GM23338 (cell line): ENCODE measurements at regions not wholly inside any gene's neighbourhood (a gene's known extent, or its start where the extent isn't known, plus 50 kb on each side); places are given as distances from the start of the nearest gene placed in this dataset.

Source experiments
- ATAC-seq: fragments of 200-7000 bp; cut with Tn5 transposase; 3 replicates; pipeline ENCODE4 v1.9.1; 2020
- DNase-seq: peaks from one replicate; pipeline ENCODE4 v3.0.0-alpha.2; 2015; ENCODE audit warnings: low spot score
- H2AFZ ChIP-seq: fragments of 200-600 bp; sonication (generic); 2 replicates; pipeline ENCODE4 v1.8.0; 2016; ENCODE audit warnings: antibody characterized with exemption, mild to moderate bottlenecking, moderate library complexity
- H3F3A ChIP-seq: fragments of 200-600 bp; sonication (generic); replicated peaks from 2 replicates; pipeline ENCODE4 v1.8.0; 2017; ENCODE audit warnings: antibody characterized with exemption, mixed run types, low read depth
- H3K27ac ChIP-seq: fragments of 200-600 bp; sonication (generic); 2 replicates; pipeline ENCODE4 v1.6.1; 2016; ENCODE audit warnings: low read depth
- H3K27me3 ChIP-seq: fragments of 200-600 bp; sonication (generic); 2 replicates; pipeline ENCODE4 v1.8.0; 2016; ENCODE audit warnings: mild to moderate bottlenecking, mixed run types, moderate library complexity; ENCODE audit not compliant: insufficient read depth
- H3K36me3 ChIP-seq: fragments of 200-600 bp; sonication (generic); 2 replicates; pipeline ENCODE4 v1.8.0; 2016; ENCODE audit warnings: mild to moderate bottlenecking; ENCODE audit not compliant: insufficient read depth
- H3K4me1 ChIP-seq: fragments of 200-600 bp; sonication (generic); 2 replicates; pipeline ENCODE4 v1.8.0; 2016; ENCODE audit warnings: mild to moderate bottlenecking, moderate library complexity; ENCODE audit not compliant: insufficient read depth
- H3K4me2 ChIP-seq: fragments of 200-600 bp; sonication (generic); 2 replicates; pipeline ENCODE4 v1.7.1; 2017; ENCODE audit warnings: mixed run types
- H3K4me3 ChIP-seq: fragments of 200-600 bp; sonication (generic); 2 replicates; pipeline ENCODE4 v1.6.1; 2016; ENCODE audit warnings: mixed run types
- H3K79me2 ChIP-seq: fragments of 200-600 bp; sonication (generic); replicated peaks from 2 replicates; pipeline ENCODE4 v1.8.0; 2017; ENCODE audit warnings: mild to moderate bottlenecking; ENCODE audit not compliant: insufficient read depth
- H3K9me2 ChIP-seq: fragments of 200-600 bp; sonication (generic); 2 replicates; pipeline ENCODE4 v1.8.0; 2017; ENCODE audit not compliant: insufficient read depth
- H4K20me1 ChIP-seq: fragments of 200-600 bp; sonication (generic); replicated peaks from 2 replicates; pipeline ENCODE4 v1.8.0; 2017; ENCODE audit warnings: mild to moderate bottlenecking; ENCODE audit not compliant: insufficient read depth
- H3K27ac Mint-ChIP-seq: 2 replicates; pipeline ENCODE4 v1.8.0; 2020; ENCODE audit warnings: inconsistent platforms, mild to moderate bottlenecking, moderate library complexity, mixed read lengths
- H3K27me3 Mint-ChIP-seq: 3 replicates; pipeline ENCODE4 v1.8.0; 2022; ENCODE audit warnings: low read depth, mild to moderate bottlenecking, moderate library complexity, mixed read lengths, inconsistent platforms; ENCODE audit not compliant: insufficient read depth, poor library complexity
- H3K36me3 Mint-ChIP-seq: 3 replicates; pipeline ENCODE4 v1.8.0; 2021; ENCODE audit warnings: low read depth, mild to moderate bottlenecking, inconsistent platforms, moderate library complexity, mixed read lengths
- H3K4me1 Mint-ChIP-seq: 3 replicates; pipeline ENCODE4 v1.8.0; 2020; ENCODE audit warnings: mild to moderate bottlenecking, inconsistent platforms, mixed read lengths
- H3K4me3 Mint-ChIP-seq: 3 replicates; pipeline ENCODE4 v1.8.0; 2021; ENCODE audit warnings: moderate library complexity, mild to moderate bottlenecking, inconsistent platforms, mixed read lengths
- H3K9me3 Mint-ChIP-seq: 3 replicates; pipeline ENCODE4 v1.8.0; 2020; ENCODE audit warnings: moderate library complexity, mild to moderate bottlenecking, inconsistent platforms, mixed read lengths
- EZH2 ChIP-seq: fragments of 200-600 bp; sonication (generic); IDR thresholded peaks from one replicate; pipeline ENCODE4 v1.8.0; 2017; ENCODE audit warnings: antibody characterized with exemption, mild to moderate bottlenecking, low read depth; ENCODE audit not compliant: unreplicated experiment
- EZH2phosphoT487 ChIP-seq: fragments of 200-600 bp; sonication (generic); IDR thresholded peaks from one replicate; pipeline ENCODE4 v1.8.1; 2018; ENCODE audit warnings: antibody characterized with exemption; ENCODE audit not compliant: unreplicated experiment
- JUNB ChIP-seq: IDR thresholded peaks from one replicate; pipeline ENCODE4 v1.6.1; 2016; ENCODE audit warnings: antibody characterized with exemption; ENCODE audit not compliant: unreplicated experiment
- NANOG ChIP-seq: IDR thresholded peaks from 2 replicates; pipeline ENCODE4 v1.6.1; 2016; ENCODE audit warnings: antibody characterized with exemption, borderline replicate concordance
- STAT1 ChIP-seq: IDR thresholded peaks from one replicate; pipeline ENCODE4 v1.6.1; 2016; ENCODE audit warnings: antibody characterized with exemption; ENCODE audit not compliant: unreplicated experiment
- ZNF114 ChIP-seq: fragments of 250-450 bp; sonication (Bioruptor Pico); IDR thresholded peaks from 2 replicates; pipeline ENCODE4 v1.5.0; 2020; ENCODE audit warnings: mild to moderate bottlenecking, moderate library complexity
- ZNF331 ChIP-seq: fragments of 250-450 bp; sonication (Bioruptor Pico); IDR thresholded peaks from 2 replicates; pipeline ENCODE4 v1.5.0; 2020; ENCODE audit warnings: low read depth, mild to moderate bottlenecking, moderate library complexity
- TF ChIP-seq, protein P1 (sequence below): fragments of 250-450 bp; sonication (Bioruptor Pico); IDR thresholded peaks from 2 replicates; pipeline ENCODE4 v1.5.0; 2020; ENCODE audit warnings: mild to moderate bottlenecking, moderate library complexity
- TF ChIP-seq, protein P2 (sequence below), 2 experiments: fragments of 200-600 bp in 1 of 2; sonication (generic) in 1 of 2; conservative IDR thresholded peaks; 2 replicates each; pipeline versions ENCODE4 v1.5.1 to v1.6.1; 2016 to 2017; ENCODE audit warnings: antibody characterized with exemption in 2 of 2, low read depth in 2 of 2, mild to moderate bottlenecking in 2 of 2, moderate library complexity in 1 of 2

DNA sequence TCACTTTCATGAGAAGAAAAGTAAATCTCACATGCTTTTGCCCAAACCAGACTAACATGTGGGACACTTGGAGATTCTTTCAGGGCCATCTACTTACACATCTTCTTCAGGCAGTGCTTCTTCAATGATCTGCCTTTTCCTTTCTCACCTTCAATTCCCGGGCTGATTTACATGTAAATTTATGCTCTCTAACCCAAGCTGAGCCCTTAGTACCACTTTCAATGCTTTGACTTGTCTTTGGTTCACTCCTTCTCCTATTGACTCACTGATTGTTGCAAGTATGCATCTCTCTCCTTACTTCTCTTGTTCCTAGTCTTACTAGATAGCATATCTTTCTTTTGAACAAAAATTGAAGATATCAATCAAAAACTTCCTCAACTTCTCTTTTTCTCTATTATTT, 154.2 kb upstream of the DEPDC1 start:
- Mint-ChIP-seq H3K4me3 (no peak overlapping the region), H3K9me3 (no peaks in the 10 kb centered on the region), H3K27ac (no peak overlapping the region), H3K4me1 (peaks cover 6% of the 10 kb centered on the region), H3K36me3 (no peaks in the 10 kb centered on the region), H3K27me3 (no peaks in the 10 kb centered on the region)
- DNase-seq (peak; percentile 12), ATAC-seq (peak; percentile 55)
- Histone ChIP-seq H3K4me3 (no peak overlapping the region), H3F3A (no peaks in the 10 kb centered on the region), H3K79me2 (no peaks in the 10 kb centered on the region), H3K27ac (no peak overlapping the region), H3K9me2 (no peaks in the 10 kb centered on the region), H2AFZ (no peak overlapping the region), H4K20me1 (no peaks in the 10 kb centered on the region), H3K4me2 (no peak overlapping the region), H3K4me1 (peaks cover 12% of the 10 kb centered on the region), H3K27me3 (no peaks in the 10 kb centered on the region), H3K36me3 (no peaks in the 10 kb centered on the region)
- TF ChIP-seq, protein P1, sequence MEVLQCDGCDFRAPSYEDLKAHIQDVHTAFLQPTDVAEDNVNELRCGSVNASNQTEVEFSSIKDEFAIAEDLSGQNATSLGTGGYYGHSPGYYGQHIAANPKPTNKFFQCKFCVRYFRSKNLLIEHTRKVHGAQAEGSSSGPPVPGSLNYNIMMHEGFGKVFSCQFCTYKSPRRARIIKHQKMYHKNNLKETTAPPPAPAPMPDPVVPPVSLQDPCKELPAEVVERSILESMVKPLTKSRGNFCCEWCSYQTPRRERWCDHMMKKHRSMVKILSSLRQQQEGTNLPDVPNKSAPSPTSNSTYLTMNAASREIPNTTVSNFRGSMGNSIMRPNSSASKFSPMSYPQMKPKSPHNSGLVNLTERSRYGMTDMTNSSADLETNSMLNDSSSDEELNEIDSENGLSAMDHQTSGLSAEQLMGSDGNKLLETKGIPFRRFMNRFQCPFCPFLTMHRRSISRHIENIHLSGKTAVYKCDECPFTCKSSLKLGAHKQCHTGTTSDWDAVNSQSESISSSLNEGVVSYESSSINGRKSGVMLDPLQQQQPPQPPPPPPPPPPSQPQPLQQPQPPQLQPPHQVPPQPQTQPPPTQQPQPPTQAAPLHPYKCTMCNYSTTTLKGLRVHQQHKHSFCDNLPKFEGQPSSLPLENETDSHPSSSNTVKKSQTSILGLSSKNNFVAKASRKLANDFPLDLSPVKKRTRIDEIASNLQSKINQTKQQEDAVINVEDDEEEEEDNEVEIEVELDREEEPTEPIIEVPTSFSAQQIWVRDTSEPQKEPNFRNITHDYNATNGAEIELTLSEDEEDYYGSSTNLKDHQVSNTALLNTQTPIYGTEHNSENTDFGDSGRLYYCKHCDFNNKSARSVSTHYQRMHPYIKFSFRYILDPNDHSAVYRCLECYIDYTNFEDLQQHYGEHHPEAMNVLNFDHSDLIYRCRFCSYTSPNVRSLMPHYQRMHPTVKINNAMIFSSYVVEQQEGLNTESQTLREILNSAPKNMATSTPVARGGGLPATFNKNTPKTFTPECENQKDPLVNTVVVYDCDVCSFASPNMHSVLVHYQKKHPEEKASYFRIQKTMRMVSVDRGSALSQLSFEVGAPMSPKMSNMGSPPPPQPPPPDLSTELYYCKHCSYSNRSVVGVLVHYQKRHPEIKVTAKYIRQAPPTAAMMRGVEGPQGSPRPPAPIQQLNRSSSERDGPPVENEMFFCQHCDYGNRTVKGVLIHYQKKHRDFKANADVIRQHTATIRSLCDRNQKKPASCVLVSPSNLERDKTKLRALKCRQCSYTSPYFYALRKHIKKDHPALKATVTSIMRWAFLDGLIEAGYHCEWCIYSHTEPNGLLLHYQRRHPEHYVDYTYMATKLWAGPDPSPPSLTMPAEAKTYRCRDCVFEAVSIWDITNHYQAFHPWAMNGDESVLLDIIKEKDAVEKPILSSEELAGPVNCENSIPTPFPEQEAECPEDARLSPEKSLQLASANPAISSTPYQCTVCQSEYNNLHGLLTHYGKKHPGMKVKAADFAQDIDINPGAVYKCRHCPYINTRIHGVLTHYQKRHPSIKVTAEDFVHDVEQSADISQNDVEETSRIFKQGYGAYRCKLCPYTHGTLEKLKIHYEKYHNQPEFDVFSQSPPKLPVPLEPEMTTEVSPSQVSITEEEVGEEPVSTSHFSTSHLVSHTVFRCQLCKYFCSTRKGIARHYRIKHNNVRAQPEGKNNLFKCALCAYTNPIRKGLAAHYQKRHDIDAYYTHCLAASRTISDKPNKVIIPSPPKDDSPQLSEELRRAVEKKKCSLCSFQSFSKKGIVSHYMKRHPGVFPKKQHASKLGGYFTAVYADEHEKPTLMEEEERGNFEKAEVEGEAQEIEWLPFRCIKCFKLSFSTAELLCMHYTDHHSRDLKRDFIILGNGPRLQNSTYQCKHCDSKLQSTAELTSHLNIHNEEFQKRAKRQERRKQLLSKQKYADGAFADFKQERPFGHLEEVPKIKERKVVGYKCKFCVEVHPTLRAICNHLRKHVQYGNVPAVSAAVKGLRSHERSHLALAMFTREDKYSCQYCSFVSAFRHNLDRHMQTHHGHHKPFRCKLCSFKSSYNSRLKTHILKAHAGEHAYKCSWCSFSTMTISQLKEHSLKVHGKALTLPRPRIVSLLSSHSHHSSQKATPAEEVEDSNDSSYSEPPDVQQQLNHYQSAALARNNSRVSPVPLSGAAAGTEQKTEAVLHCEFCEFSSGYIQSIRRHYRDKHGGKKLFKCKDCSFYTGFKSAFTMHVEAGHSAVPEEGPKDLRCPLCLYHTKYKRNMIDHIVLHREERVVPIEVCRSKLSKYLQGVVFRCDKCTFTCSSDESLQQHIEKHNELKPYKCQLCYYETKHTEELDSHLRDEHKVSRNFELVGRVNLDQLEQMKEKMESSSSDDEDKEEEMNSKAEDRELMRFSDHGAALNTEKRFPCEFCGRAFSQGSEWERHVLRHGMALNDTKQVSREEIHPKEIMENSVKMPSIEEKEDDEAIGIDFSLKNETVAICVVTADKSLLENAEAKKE (CRISPR knock-in tag): no peak
- no peak for TF ChIP-seq EZH2
- no peak for TF ChIP-seq JUNB
- TF ChIP-seq ZNF114: no peak
- TF ChIP-seq ZNF331 (CRISPR knock-in tag): no peak
- no peak for TF ChIP-seq STAT1
- TF ChIP-seq EZH2phosphoT487: no peak
- TF ChIP-seq, protein P2, sequence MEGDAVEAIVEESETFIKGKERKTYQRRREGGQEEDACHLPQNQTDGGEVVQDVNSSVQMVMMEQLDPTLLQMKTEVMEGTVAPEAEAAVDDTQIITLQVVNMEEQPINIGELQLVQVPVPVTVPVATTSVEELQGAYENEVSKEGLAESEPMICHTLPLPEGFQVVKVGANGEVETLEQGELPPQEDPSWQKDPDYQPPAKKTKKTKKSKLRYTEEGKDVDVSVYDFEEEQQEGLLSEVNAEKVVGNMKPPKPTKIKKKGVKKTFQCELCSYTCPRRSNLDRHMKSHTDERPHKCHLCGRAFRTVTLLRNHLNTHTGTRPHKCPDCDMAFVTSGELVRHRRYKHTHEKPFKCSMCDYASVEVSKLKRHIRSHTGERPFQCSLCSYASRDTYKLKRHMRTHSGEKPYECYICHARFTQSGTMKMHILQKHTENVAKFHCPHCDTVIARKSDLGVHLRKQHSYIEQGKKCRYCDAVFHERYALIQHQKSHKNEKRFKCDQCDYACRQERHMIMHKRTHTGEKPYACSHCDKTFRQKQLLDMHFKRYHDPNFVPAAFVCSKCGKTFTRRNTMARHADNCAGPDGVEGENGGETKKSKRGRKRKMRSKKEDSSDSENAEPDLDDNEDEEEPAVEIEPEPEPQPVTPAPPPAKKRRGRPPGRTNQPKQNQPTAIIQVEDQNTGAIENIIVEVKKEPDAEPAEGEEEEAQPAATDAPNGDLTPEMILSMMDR (conservative IDR thresholded peaks at IDR 0.05; ENCODE audit: low read depth in 2 of 2): no peak
- no peak for TF ChIP-seq NANOG
